ENCODE measurements at regions not wholly inside any gene's neighbourhood (a gene's known extent, or its start where the extent isn't known, plus 50 kb on each side); places are given as distances from the start of the nearest gene placed in this dataset.
A peak's percentile ranks its signal among the peaks of the same experiment; 100 is the strongest.

DNA sequence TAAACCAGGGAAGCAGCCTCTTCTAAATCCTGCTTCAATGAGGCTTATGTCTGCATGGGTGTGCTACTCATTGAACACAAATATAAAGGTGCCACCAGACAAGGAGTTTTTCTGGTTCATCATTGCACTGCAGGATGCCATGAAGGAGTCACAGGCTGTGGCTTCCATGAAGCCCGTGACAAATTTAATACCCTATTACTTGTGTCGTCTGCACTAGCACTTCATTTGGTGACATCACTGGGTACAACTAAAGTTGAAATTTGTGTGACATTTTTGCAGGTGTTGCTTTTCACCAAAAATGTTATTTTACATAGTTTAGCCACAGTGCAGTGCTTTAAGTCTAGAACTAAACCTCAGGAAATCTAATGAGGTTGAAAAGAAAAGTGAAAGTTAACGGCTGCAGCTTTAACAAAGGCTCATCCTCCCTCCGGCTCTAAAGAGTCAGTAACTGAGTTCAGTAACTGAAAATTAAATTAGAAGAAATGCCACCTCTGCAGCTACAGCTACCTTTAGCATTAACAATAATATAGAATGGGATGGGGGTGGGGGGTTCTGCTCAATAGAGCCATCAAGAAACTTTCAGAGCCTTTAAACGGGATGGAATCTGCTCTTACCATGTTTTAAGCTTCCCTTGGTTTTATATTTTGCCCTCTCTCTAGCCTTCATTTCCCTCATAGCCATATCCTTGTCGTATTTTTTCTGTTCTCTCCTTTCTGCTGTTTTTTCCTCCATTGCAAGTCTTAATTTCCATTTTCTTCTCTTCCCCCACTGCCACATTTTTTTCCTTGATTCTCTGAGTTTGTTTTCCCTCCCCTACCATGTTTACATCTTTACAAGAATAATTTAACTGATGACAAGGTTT, 233.8 kb upstream of the TMEM161B start:
- Mint-ChIP-seq H3K9me3 (no peaks in the 10 kb centered on the region), H3K36me3 (ENCODE audit: low read depth) (no peaks in the 10 kb centered on the region), H3K27me3 (no peaks in the 10 kb centered on the region), H3K27ac (peak overlapping the region; percentile 81), H3K4me1 (ENCODE audit: low read depth) (peaks cover 16% of the 10 kb centered on the region), H3K4me3 (peak overlapping the region; percentile 78)
- DNase-seq, result no peak

- H3K9me3 Mint-ChIP-seq, result no peaks in the 10 kb centered on the region
Observed at GRCh38 chr5:88495810-88496209, 227.2 kb upstream of the TMEM161B start.

DNA sequence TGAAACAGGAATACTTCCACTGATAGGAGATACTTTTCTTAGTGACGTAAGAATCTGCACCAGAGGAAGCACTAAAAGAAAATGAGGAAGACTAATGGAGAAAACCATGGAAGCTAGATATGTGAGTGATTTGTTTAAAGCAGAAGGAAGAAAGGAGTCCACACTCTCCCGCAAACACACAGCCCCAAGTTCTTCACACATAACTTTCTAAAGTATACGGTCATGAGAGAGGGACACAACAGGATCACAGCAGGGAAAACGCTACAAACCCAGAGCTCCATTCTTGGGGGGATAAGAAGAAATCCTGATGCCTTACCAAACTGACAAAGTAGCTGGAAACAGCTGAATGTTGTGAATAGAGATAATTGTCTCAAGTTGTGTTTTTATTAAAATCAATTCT, 222.2 kb upstream of the TMEM161B start:
- Mint-ChIP-seq H3K27ac (no peak overlapping the region), H3K4me3 (no peak overlapping the region), H3K4me1 (ENCODE audit: low read depth) (no peaks in the 10 kb centered on the region), H3K27me3 (peaks cover 18% of the 10 kb centered on the region), H3K36me3 (ENCODE audit: low read depth) (no peaks in the 10 kb centered on the region), H3K9me3 (no peaks in the 10 kb centered on the region)
- no peak for DNase-seq

More at GRCh38 chr5:88495810-88496209, 227.2 kb upstream of the TMEM161B start:
- no peak overlapping the region for H3K27ac Mint-ChIP-seq
- peaks cover 14% of the 10 kb centered on the region for H3K27me3 Mint-ChIP-seq
- H3K36me3 Mint-ChIP-seq (ENCODE audit: low read depth), result no peaks in the 10 kb centered on the region
- no peaks in the 10 kb centered on the region for H3K4me1 Mint-ChIP-seq (ENCODE audit: low read depth)
- H3K4me3 Mint-ChIP-seq, result no peak overlapping the region
- no peak for DNase-seq

- DNase-seq, result no peak
- no peaks in the 10 kb centered on the region for H3K9me3 Mint-ChIP-seq
- no peaks in the 10 kb centered on the region for H3K36me3 Mint-ChIP-seq (ENCODE audit: low read depth)
- no peak overlapping the region for H3K27ac Mint-ChIP-seq
- no peaks in the 10 kb centered on the region for H3K4me1 Mint-ChIP-seq (ENCODE audit: low read depth)
- no peak overlapping the region for H3K4me3 Mint-ChIP-seq
- H3K27me3 Mint-ChIP-seq, result peaks cover 14% of the 10 kb centered on the region
Observed at GRCh38 chr5:88489364-88489763, 220.7 kb upstream of the TMEM161B start.

- peaks cover 16% of the 10 kb centered on the region for H3K27me3 Mint-ChIP-seq
- DNase-seq, result no peak
- H3K27ac Mint-ChIP-seq, result no peak overlapping the region
- no peaks in the 10 kb centered on the region for H3K36me3 Mint-ChIP-seq (ENCODE audit: low read depth)
- H3K4me3 Mint-ChIP-seq, result no peak overlapping the region
- no peaks in the 10 kb centered on the region for H3K9me3 Mint-ChIP-seq
- H3K4me1 Mint-ChIP-seq (ENCODE audit: low read depth), result no peaks in the 10 kb centered on the region
Observed at GRCh38 chr5:88488561-88488960, 219.9 kb upstream of the TMEM161B start.

GRCh38 chr5:88488130-88488529, 219.5 kb upstream of the TMEM161B start:
- Mint-ChIP-seq H3K36me3 (ENCODE audit: low read depth) (no peaks in the 10 kb centered on the region), H3K27ac (no peak overlapping the region), H3K4me3 (no peak overlapping the region), H3K4me1 (ENCODE audit: low read depth) (no peaks in the 10 kb centered on the region), H3K9me3 (no peaks in the 10 kb centered on the region), H3K27me3 (peaks cover 16% of the 10 kb centered on the region)
- no peak for DNase-seq

DNA sequence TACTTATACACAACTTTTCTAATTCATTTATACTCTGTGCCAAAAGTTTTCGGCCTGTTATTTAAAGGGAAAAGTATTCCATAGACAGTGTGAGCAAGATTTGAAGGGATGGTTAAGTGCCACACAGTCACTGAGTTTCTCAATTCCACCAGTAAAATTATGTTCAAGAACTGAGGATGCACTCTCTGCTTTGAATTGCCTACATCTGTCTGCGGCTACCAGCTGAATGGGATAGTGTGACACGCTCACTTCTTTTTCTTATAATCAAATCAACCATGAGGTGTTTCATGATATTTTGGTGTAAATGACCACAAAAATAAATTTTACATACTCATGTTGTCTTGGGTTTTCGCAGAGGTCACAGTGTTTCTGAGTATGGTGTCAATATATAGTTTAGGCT, 218.4 kb upstream of the TMEM161B start:
- Mint-ChIP-seq H3K4me3 (no peak overlapping the region), H3K36me3 (ENCODE audit: low read depth) (no peaks in the 10 kb centered on the region), H3K27ac (no peak overlapping the region), H3K27me3 (peaks cover 12% of the 10 kb centered on the region), H3K9me3 (no peaks in the 10 kb centered on the region), H3K4me1 (ENCODE audit: low read depth) (no peaks in the 10 kb centered on the region)
- DNase-seq, result no peak

- Mint-ChIP-seq H3K4me1 (ENCODE audit: low read depth) (no peaks in the 10 kb centered on the region), H3K27me3 (peaks cover 13% of the 10 kb centered on the region), H3K9me3 (no peaks in the 10 kb centered on the region), H3K27ac (no peak overlapping the region), H3K4me3 (no peak overlapping the region), H3K36me3 (ENCODE audit: low read depth) (no peaks in the 10 kb centered on the region)
- no peak for DNase-seq
Observed at GRCh38 chr5:88486431-88486830, 217.8 kb upstream of the TMEM161B start.

DNA sequence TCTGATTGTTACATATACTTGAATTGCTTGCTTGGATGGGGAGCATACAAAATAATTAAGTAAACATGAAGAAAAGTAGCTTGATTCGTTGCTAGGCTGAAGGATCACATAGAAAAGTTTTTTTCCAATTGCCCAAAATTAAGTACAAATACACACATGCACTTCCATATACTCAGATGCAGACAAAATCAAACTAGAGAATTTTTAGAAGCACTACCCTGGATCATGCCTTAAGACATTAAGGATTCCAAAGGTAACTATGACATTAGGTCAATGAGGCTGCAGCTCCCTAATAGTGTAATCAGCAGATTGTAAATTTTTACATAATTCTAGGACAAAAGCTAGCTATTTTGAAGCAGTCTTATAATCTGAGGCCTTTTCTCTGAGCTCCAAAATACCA, 216.9 kb upstream of the TMEM161B start:
- H3K27ac Mint-ChIP-seq, result no peak overlapping the region
- H3K27me3 Mint-ChIP-seq, result peaks cover 16% of the 10 kb centered on the region
- no peak overlapping the region for H3K4me3 Mint-ChIP-seq
- no peaks in the 10 kb centered on the region for H3K36me3 Mint-ChIP-seq (ENCODE audit: low read depth)
- H3K4me1 Mint-ChIP-seq (ENCODE audit: low read depth), result no peaks in the 10 kb centered on the region
- H3K9me3 Mint-ChIP-seq, result no peaks in the 10 kb centered on the region
- DNase-seq, result no peak

DNA sequence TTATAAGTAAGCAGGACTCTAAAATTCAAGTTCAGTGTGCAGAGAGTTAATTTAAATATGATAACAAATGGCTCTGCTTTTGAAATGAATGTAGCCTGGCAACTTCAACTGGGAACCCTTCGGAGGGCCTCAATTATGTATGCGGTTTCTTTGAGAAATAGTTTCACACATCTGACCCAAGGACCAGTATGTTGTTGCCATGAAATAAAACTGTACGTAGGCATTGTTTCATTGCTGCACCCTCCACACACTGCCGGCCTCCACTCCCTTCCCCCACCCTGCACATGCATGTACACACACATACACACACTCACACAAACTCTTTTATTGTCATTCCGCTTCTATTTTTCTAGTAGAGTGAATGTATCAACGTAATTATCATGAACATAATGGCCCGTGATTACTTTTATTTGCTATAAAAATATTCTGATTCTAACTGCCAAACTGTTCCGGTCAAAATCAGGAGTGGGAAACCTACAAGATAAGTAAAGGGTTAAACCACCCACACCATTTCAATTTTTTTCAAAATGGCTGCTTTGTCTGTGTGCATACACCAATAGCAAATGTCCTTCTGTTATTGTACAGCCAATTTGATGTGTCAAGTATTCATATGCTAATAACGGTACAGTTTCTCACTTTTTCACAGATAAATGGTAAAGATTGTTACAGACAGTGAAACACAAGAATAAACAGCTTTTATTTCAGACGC, 215.5 kb upstream of the TMEM161B start:
- no peaks in the 10 kb centered on the region for H3K36me3 Mint-ChIP-seq (ENCODE audit: low read depth)
- H3K27ac Mint-ChIP-seq, result no peak overlapping the region
- no peaks in the 10 kb centered on the region for H3K4me1 Mint-ChIP-seq (ENCODE audit: low read depth)
- no peak for DNase-seq
- peaks cover 17% of the 10 kb centered on the region for H3K27me3 Mint-ChIP-seq
- H3K9me3 Mint-ChIP-seq, result no peaks in the 10 kb centered on the region
- no peak overlapping the region for H3K4me3 Mint-ChIP-seq

DNA sequence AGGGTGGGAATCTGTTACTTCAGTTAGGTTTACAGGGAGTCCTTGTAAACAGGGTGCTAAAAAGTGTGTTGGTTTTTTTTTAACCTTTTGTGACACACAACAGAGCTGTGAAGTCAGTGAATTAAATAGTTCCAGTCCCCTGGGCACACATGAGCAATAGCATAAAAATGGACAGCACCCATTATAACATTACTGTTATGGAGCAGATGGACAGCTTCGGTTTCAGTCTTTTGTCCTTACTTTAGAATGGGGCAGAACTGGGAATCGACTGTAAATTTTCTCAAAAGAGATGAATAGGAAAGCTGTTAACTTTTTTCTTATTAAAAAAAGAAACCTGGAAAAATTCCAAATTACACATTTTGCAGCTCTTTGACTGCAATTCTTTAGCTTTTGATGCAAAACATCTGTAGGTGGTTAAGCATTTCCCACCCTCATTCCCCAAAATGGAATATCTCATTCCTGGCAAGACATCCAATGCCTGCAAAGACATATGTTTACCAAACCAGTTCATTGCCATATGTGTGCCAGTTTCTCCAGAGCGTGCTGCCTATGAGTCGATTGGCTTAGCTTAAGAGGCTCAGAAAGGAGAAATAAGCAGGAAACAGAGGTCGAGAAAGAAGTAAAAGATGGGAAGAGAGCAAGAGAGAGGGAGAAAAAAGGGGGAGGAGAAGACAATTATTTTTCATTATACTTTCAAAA, 212.3 kb upstream of the TMEM161B start:
- H3K27ac Mint-ChIP-seq, result no peak overlapping the region
- H3K9me3 Mint-ChIP-seq, result no peaks in the 10 kb centered on the region
- no peaks in the 10 kb centered on the region for H3K4me1 Mint-ChIP-seq (ENCODE audit: low read depth)
- no peak overlapping the region for H3K4me3 Mint-ChIP-seq
- H3K36me3 Mint-ChIP-seq (ENCODE audit: low read depth), result no peaks in the 10 kb centered on the region
- no peak for DNase-seq
- H3K27me3 Mint-ChIP-seq, result peaks cover 16% of the 10 kb centered on the region

DNA sequence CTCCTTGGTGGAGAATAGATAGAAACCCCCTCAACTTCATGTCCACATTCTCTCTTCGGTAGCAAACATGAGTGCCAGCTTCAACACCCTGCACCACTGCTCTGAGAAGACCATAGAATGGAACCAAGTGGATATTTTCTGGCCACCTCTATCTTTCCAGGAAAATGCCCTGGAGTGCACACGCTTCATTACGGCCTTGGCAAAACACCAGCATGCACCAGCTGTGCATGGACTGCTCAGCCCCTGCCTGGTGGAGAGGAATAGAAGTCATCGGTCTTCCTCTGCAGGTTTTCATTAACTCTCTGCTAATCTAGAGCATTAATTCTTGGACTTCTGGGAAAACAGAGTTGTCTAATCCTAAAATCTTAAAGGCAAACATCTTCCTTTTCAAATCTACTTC, 211.6 kb upstream of the TMEM161B start:
- Mint-ChIP-seq H3K36me3 (ENCODE audit: low read depth) (no peaks in the 10 kb centered on the region), H3K9me3 (no peaks in the 10 kb centered on the region), H3K4me3 (no peak overlapping the region)

GRCh38 chr5:88474574-88474973, 205.9 kb upstream of the TMEM161B start:
- Mint-ChIP-seq H3K9me3 (peaks cover 6% of the 10 kb centered on the region), H3K27ac (no peak overlapping the region), H3K4me3 (no peak overlapping the region), H3K27me3 (peaks cover 16% of the 10 kb centered on the region), H3K4me1 (ENCODE audit: low read depth) (no peaks in the 10 kb centered on the region), H3K36me3 (ENCODE audit: low read depth) (no peaks in the 10 kb centered on the region)
- DNase-seq, result no peak

More for the DNA sequence above, 211.6 kb upstream of the TMEM161B start:
- Mint-ChIP-seq H3K4me1 (ENCODE audit: low read depth) (no peaks in the 10 kb centered on the region), H3K27me3 (peaks cover 16% of the 10 kb centered on the region), H3K27ac (no peak overlapping the region)
- no peak for DNase-seq

DNA sequence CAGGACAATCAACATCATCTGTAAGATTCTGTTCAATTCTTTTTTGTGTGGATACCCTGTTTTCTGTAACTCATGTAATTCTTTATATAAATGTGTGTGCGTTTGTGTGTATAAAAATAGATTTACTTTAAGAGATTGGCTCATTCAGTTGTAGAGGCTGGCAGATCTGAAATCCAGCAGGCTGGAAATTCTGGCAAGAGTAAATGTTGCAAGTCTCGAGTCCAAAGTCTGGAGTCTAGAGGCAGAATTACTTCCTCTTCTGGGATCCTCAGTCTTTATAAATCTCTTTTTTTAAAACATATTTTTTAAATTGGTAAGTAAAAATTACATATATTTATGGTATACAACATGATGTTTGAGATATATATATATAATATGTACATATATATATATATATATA, 202.1 kb upstream of the TMEM161B start:
- Mint-ChIP-seq H3K4me3 (no peak overlapping the region), H3K9me3 (peaks cover 6% of the 10 kb centered on the region), H3K36me3 (ENCODE audit: low read depth) (no peaks in the 10 kb centered on the region), H3K4me1 (ENCODE audit: low read depth) (no peaks in the 10 kb centered on the region), H3K27ac (no peak overlapping the region), H3K27me3 (peaks cover 21% of the 10 kb centered on the region)
- no peak for DNase-seq

GRCh38 chr5:88459971-88460370, 191.3 kb upstream of the TMEM161B start:
- no peaks in the 10 kb centered on the region for H3K9me3 Mint-ChIP-seq
- no peaks in the 10 kb centered on the region for H3K4me1 Mint-ChIP-seq (ENCODE audit: low read depth)
- no peaks in the 10 kb centered on the region for H3K36me3 Mint-ChIP-seq (ENCODE audit: low read depth)
- H3K27ac Mint-ChIP-seq, result no peak overlapping the region
- H3K27me3 Mint-ChIP-seq, result no peaks in the 10 kb centered on the region
- H3K4me3 Mint-ChIP-seq, result no peak overlapping the region
- no peak for DNase-seq

Measured in activated T-cell treated with anti-CD3 and anti-CD28 coated beads, Interleukin-2, amount 50 U/mL, for 24 hours (primary cell).